NT2/D1 (cell line): ENCODE measurements at regions not wholly inside any gene's neighbourhood (a gene's known extent, or its start where the extent isn't known, plus 50 kb on each side); places are given as distances from the start of the nearest gene placed in this dataset.

Experiments used
- SUZ12 ChIP-seq: IDR thresholded peaks from 2 replicates; pipeline ENCODE4 v1.6.1; 2011; ENCODE audit not compliant: insufficient read length, insufficient read depth; ENCODE audit errors: extremely low read depth
- YY1 ChIP-seq: IDR thresholded peaks from 2 replicates; pipeline ENCODE4 v1.6.1; 2011; ENCODE audit not compliant: insufficient read length, insufficient read depth
- ZNF274 ChIP-seq: IDR thresholded peaks from 2 replicates; pipeline ENCODE4 v1.6.1; 2011; ENCODE audit warnings: mild to moderate bottlenecking, low read depth, low read length

- TF ChIP-seq YY1 (no peak), SUZ12 (no peak), ZNF274 (no peak)
Observed at GRCh38 chr5:93964421-93964820, 223.0 kb upstream of the POU5F2 start.
